ENCODE measurements at regions not wholly inside any gene's neighbourhood (a gene's known extent, or its start where the extent isn't known, plus 50 kb on each side); places are given as distances from the start of the nearest gene placed in this dataset.

GRCh38 chr10:106479636-106480035 is 684.9 kb downstream of the SORCS1 start:
- no peaks in the 10 kb centered on the region for H3K9me2 ChIP-seq (ENCODE audit: insufficient read depth, low read length)
- no TSS peak for BruUV-seq (replicated peaks)
- ChIA-PET CTCF (ENCODE audit: unreplicated experiment) (no interaction called here), POLR2A (interaction anchor here (0.6 to 0.7 kb wide), 2 partner anchors 9 to 348 kb away, joined by 3 read pairs; no protein-coding TSS in a partner anchor)
- no peak overlapping the region for H3K4me3 ChIP-seq (ENCODE audit: low read depth, low read length, poor library complexity, severe bottlenecking)
- no peak for DNase-seq (ENCODE audit: low spot score)
- no peaks in the 10 kb centered on the region for H3K79me2 ChIP-seq (ENCODE audit: insufficient read depth, low read depth, low read length)
- no peaks in the 10 kb centered on the region for H3K9me3 ChIP-seq (ENCODE audit: low read length)
- no peak overlapping the region for H2AFZ ChIP-seq (ENCODE audit: low read length)
- no peak overlapping the region for H3K4me2 ChIP-seq (ENCODE audit: low read length)
- no peaks in the 10 kb centered on the region for H4K20me1 ChIP-seq (ENCODE audit: insufficient read depth, low read length)
- H3K4me1 ChIP-seq (ENCODE audit: insufficient read depth, low read length, poor library complexity, severe bottlenecking), result no peaks in the 10 kb centered on the region
- no peak overlapping the region for H3K27ac ChIP-seq (ENCODE audit: low read depth, low read length, poor library complexity, severe bottlenecking)
- TF ChIP-seq CTCF (conservative IDR thresholded peaks at IDR 0.05; ENCODE audit: low read length), result no peak
- H3K36me3 ChIP-seq (ENCODE audit: insufficient read depth, low read length), result no peaks in the 10 kb centered on the region
- intact Hi-C loops (cut with micrococcal nuclease; ENCODE audit: unreplicated experiment), result no loop called here

GRCh38 chr10:106474876-106475275 is 689.6 kb downstream of the SORCS1 start:
- no peak overlapping the region for H3K4me3 ChIP-seq (ENCODE audit: low read depth, low read length, poor library complexity, severe bottlenecking)
- H3K36me3 ChIP-seq (ENCODE audit: insufficient read depth, low read length), result no peaks in the 10 kb centered on the region
- CTCF ChIA-PET (ENCODE audit: unreplicated experiment), result no interaction called here
- H3K9me3 ChIP-seq (ENCODE audit: low read length), result no peaks in the 10 kb centered on the region
- H3K27ac ChIP-seq (ENCODE audit: low read depth, low read length, poor library complexity, severe bottlenecking), result no peak overlapping the region
- no peak overlapping the region for H3K4me2 ChIP-seq (ENCODE audit: low read length)
- H3K4me1 ChIP-seq (ENCODE audit: insufficient read depth, low read length, poor library complexity, severe bottlenecking), result no peaks in the 10 kb centered on the region
- H4K20me1 ChIP-seq (ENCODE audit: insufficient read depth, low read length), result no peaks in the 10 kb centered on the region
- intact Hi-C loops (cut with micrococcal nuclease; ENCODE audit: unreplicated experiment), result no loop called here
- no peaks in the 10 kb centered on the region for H3K79me2 ChIP-seq (ENCODE audit: insufficient read depth, low read depth, low read length)
- no peak overlapping the region for H2AFZ ChIP-seq (ENCODE audit: low read length)
- DNase-seq (ENCODE audit: low spot score), result no peak
- no peaks in the 10 kb centered on the region for H3K9me2 ChIP-seq (ENCODE audit: insufficient read depth, low read length)
- BruUV-seq (replicated peaks), result no TSS peak
- POLR2A ChIA-PET, result no interaction called here
- TF ChIP-seq EZH2phosphoT487 (IDR thresholded peaks at IDR 0.05; ENCODE audit: borderline replicate concordance, low read depth, low read length), result no peak
- no peak for TF ChIP-seq CTCF (conservative IDR thresholded peaks at IDR 0.05; ENCODE audit: low read length)

- Histone ChIP-seq H3K4me3 (ENCODE audit: low read depth, low read length, poor library complexity, severe bottlenecking) (no peak overlapping the region), H2AFZ (ENCODE audit: low read length) (no peak overlapping the region), H3K4me1 (ENCODE audit: insufficient read depth, low read length, poor library complexity, severe bottlenecking) (no peaks in the 10 kb centered on the region), H4K20me1 (ENCODE audit: insufficient read depth, low read length) (no peaks in the 10 kb centered on the region), H3K27ac (ENCODE audit: low read depth, low read length, poor library complexity, severe bottlenecking) (no peak overlapping the region), H3K4me2 (ENCODE audit: low read length) (no peak overlapping the region), H3K9me2 (ENCODE audit: insufficient read depth, low read length) (no peaks in the 10 kb centered on the region), H3K9me3 (ENCODE audit: low read length) (no peaks in the 10 kb centered on the region), H3K36me3 (ENCODE audit: insufficient read depth, low read length) (no peaks in the 10 kb centered on the region), H3K79me2 (ENCODE audit: insufficient read depth, low read depth, low read length) (no peaks in the 10 kb centered on the region)
- POLR2A ChIA-PET, result interaction anchor here (0.6 kb wide), 1 partner anchor 12 kb away, joined by 5 read pairs; no protein-coding TSS in a partner anchor
- intact Hi-C loops (cut with micrococcal nuclease; ENCODE audit: unreplicated experiment), result no loop called here
- BruUV-seq (replicated peaks), result no TSS peak
- DNase-seq (ENCODE audit: low spot score), result no peak
- no peak for TF ChIP-seq CTCF (conservative IDR thresholded peaks at IDR 0.05; ENCODE audit: low read length)
- no peak for TF ChIP-seq EZH2phosphoT487 (IDR thresholded peaks at IDR 0.05; ENCODE audit: borderline replicate concordance, low read depth, low read length)
- CTCF ChIA-PET (ENCODE audit: unreplicated experiment), result no interaction called here
Measured at GRCh38 chr10:106473129-106473685, 691.3 kb downstream of the SORCS1 start.
